ENCODE measurements at regions not wholly inside any gene's neighbourhood (a gene's known extent, or its start where the extent isn't known, plus 50 kb on each side); places are given as distances from the start of the nearest gene placed in this dataset.

DNA sequence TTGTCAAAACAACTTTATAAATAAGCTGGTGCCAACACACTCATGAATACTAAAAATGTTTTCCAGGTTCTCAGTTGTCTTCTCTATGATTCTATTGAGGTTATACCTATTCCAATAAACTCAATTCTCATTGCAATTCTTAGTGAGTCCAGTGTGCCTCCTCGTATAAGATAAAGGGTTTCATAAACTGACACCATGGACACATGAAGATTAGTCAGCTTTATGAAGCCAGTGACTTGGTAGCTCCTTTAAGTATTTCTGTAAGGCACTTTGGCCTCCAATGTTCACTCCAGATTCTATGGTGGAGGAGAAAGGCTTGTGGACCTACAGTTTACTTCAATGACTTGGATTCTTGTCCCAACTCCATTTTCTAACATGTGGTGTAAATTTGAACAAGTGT lies 521.3 kb upstream of the JARID2 start:
- TF ChIP-seq POLR2AphosphoS5 (IDR thresholded peaks at IDR 0.05; ENCODE audit: low read depth, low read length) (no peak), REST (IDR thresholded peaks at IDR 0.05; ENCODE audit: insufficient read depth in 1 of 2, low read depth in 2 of 2, low read length in 2 of 2) (no peak), FOXP2 (optimal IDR thresholded peaks at IDR 0.05; ENCODE audit: borderline replicate concordance, extremely low read depth, extremely low read length, insufficient read depth) (no peak), TAF1 (IDR thresholded peaks at IDR 0.05; ENCODE audit: borderline replicate concordance, insufficient read depth, low read length) (no peak), SIN3A (IDR thresholded peaks at IDR 0.05; ENCODE audit: borderline replicate concordance, insufficient read depth, low read length) (no peak)

- TF ChIP-seq SIN3A (IDR thresholded peaks at IDR 0.05; ENCODE audit: borderline replicate concordance, insufficient read depth, low read length) = no peak
- TF ChIP-seq FOXP2 (optimal IDR thresholded peaks at IDR 0.05; ENCODE audit: borderline replicate concordance, extremely low read depth, extremely low read length, insufficient read depth) = no peak
- no peak for TF ChIP-seq REST (IDR thresholded peaks at IDR 0.05; ENCODE audit: insufficient read depth in 1 of 2, low read depth in 2 of 2, low read length in 2 of 2)
- TF ChIP-seq POLR2AphosphoS5 (IDR thresholded peaks at IDR 0.05; ENCODE audit: low read depth, low read length) = no peak
- no peak for TF ChIP-seq TAF1 (IDR thresholded peaks at IDR 0.05; ENCODE audit: borderline replicate concordance, insufficient read depth, low read length)
Measured at GRCh38 chr6:14726816-14727493, 518.9 kb upstream of the JARID2 start.

DNA sequence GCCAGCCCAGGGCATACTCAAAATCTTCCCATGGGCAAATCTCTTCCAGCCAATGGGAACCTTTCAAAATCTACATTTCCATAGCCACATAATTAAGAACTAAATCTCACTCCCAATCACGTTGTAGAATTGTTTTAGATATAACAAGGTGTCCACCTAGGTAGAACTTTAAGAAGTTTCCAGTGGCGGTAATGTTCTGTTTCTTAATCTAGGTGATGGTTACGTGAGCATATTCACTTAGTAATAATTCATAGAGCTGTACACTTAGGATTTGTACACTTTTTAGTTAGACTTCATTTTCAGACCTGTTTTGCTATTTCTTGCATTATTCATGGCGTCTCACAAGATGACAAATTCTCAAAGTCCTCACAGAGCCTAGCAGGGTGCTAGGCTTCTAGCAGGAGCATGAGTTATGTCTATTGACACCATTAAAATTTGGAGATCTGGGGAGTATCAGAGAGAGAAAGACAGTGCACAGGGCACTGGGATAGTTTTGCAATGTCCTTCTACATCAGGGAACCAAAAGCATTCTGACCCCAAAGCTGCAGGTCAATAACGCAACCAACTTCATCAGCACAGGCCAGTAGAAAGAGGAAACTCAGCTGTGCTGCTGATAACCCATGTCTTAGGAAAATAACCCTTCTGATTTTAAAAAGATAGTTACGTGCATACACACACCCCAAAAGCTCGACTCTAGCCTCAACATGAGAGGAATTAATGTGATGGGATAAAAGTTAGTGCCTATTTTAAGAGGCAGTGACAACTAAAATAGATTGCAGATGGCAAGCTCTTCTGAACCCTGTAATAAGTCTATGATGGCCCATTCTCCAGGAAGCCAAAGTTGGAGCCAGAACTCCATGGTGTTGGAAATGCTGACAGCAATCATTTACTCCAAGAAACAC lies 518.1 kb upstream of the JARID2 start:
- TF ChIP-seq POLR2AphosphoS5 (IDR thresholded peaks at IDR 0.05; ENCODE audit: low read depth, low read length) (no peak), SIN3A (IDR thresholded peaks at IDR 0.05; ENCODE audit: borderline replicate concordance, insufficient read depth, low read length) (no peak), FOXP2 (optimal IDR thresholded peaks at IDR 0.05; ENCODE audit: borderline replicate concordance, extremely low read depth, extremely low read length, insufficient read depth) (no peak), TAF1 (IDR thresholded peaks at IDR 0.05; ENCODE audit: borderline replicate concordance, insufficient read depth, low read length) (no peak), REST (IDR thresholded peaks at IDR 0.05; ENCODE audit: insufficient read depth in 1 of 2, low read depth in 2 of 2, low read length in 2 of 2) (no peak)

- TF ChIP-seq FOXP2 (optimal IDR thresholded peaks at IDR 0.05; ENCODE audit: borderline replicate concordance, extremely low read depth, extremely low read length, insufficient read depth) (no peak), POLR2AphosphoS5 (IDR thresholded peaks at IDR 0.05; ENCODE audit: low read depth, low read length) (no peak), SIN3A (IDR thresholded peaks at IDR 0.05; ENCODE audit: borderline replicate concordance, insufficient read depth, low read length) (no peak), REST (IDR thresholded peaks at IDR 0.05; ENCODE audit: insufficient read depth in 1 of 2, low read depth in 2 of 2, low read length in 2 of 2) (no peak), TAF1 (IDR thresholded peaks at IDR 0.05; ENCODE audit: borderline replicate concordance, insufficient read depth, low read length) (no peak)
Measured at GRCh38 chr6:14728396-14729024, 517.4 kb upstream of the JARID2 start.
